ENCODE measurements at regions not wholly inside any gene's neighbourhood (a gene's known extent, or its start where the extent isn't known, plus 50 kb on each side); places are given as distances from the start of the nearest gene placed in this dataset.

GRCh38 chr1:88275259-88275862 is 408.7 kb upstream of the PKN2 start:
- no peak for DNase-seq

DNA sequence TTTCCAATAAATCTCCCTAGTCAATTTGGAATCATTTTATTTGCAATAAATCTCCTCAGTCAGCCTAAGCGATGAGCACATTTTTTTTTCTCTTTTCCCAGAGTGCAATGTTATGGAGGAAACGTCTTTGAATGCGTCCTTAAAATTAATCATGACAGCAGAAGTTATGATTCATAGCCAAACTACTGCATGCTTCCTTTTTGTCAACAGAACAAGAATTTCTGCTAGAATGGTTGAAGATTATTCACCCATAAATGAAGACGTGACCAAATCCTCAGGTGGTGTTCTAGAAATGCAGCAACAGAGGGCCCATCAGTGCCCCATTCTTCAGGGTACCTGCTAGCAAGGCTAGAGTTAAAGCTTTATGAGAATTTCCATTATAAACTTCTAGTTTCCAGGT is 407.9 kb upstream of the PKN2 start:
- no peak for DNase-seq

- DNase-seq = no peak
Observed at GRCh38 chr1:88284066-88284465, 400.0 kb upstream of the PKN2 start.

- DNase-seq = no peak
Observed at GRCh38 chr1:88284666-88285366, 399.3 kb upstream of the PKN2 start.

GRCh38 chr1:88286716-88287115 is 397.4 kb upstream of the PKN2 start:
- no peak for DNase-seq

- DNase-seq = no peak
Observed at GRCh38 chr1:88288571-88288970, 395.5 kb upstream of the PKN2 start.

DNA sequence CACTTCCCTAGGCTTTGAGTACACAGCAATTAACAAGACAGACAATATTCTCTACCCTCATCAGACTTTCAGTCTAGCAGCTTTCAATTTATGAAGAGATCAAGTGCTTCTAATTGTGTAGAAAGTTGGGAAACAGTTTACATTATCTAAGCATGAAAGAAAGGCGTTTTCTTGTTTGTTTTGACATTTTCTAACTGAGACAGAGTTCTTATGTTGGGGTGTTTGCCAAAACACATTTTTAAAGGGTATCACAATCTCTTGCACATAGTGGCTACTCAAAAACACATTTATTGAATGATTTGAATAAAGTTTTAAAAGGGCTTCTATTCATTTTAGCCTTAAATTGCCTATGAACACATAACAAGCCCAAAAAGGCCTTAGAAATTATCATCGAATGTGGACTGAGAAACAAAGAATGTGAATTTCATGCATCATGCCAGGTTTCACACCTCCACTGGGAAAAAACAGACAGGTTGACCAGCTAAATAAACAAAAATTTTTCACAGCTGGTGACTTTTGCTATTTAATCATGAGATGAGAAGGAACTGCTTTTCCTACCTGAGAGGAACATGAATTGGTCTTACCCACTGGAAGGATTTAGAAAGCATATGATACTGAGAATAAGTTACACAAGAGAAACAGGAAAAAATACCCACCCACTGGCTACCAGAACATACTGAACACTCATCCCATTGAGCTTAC is 394.5 kb upstream of the PKN2 start:
- DNase-seq = no peak

GRCh38 chr1:88291611-88292354 is 392.3 kb upstream of the PKN2 start:
- DNase-seq = no peak

GRCh38 chr1:88293691-88294190 is 390.3 kb upstream of the PKN2 start:
- DNase-seq = no peak

DNA sequence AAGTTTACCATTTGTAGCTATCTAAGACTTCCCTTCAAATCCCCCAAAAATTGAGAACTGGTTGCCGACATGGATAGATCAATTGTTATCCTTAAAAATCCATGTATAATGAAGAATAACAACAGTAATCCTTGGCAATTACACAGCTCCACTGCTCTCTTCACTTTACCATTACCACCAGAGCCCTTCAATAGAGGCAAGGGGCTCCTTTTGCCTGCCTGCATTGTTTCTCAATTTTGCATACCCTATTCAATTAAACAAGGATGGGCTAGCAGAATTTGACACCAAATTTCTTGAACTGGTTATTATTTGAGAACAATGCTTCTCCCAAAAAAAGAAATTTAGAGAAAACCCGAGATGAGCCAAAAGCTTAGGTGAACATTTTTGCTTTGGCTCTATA is 387.8 kb upstream of the PKN2 start:
- no peak for DNase-seq

DNA sequence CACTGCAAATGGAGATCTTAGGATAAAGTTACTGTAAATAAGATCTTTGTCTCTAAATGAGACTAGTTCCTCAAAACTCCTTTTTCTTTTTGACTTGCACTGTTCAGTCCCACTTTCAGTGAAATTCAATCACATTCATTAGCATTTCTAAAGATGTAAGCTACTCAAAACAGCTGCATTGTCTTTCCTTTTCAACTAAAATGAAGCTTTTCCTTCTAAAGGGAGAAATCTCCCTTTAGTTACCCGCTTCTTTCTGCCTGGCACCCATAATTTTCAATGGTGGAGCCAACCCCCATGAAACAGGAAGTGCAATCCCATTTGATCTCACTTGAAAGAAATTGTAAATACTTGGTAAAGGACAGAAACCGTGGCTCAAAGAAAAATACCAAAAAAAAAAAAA is 387.4 kb upstream of the PKN2 start:
- DNase-seq = no peak

- no peak for DNase-seq
Observed at GRCh38 chr1:88298506-88298905, 385.6 kb upstream of the PKN2 start.

GRCh38 chr1:88300752-88301263 is 383.3 kb upstream of the PKN2 start:
- DNase-seq = no peak

GRCh38 chr1:88302843-88303486 is 381.1 kb upstream of the PKN2 start:
- DNase-seq = peak; percentile 57 to 64

GRCh38 chr1:88311265-88311664 is 372.8 kb upstream of the PKN2 start:
- DNase-seq = no peak

- DNase-seq = no peak
Observed at GRCh38 chr1:88311907-88312306, 372.2 kb upstream of the PKN2 start.

DNA sequence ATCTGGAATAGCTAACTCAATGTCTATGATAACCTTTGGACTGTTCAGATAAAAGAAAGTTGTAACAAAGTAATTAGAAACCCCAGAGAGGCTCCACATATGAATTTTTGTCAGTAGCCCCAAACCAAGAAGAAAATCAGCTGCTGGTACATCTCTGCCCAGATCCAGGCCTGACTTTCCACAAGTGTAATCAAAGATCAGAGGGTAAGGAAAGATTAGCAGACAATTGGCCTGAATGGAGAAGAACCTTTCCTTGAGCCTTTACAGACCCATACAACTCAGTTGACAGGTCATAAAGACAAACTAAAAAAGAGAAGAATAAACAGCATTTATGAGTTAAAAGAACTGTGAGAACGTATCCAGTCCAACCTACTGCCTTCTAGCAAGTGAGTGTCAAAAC is 366.7 kb upstream of the PKN2 start:
- no peak for DNase-seq

- no peak for DNase-seq
Observed at GRCh38 chr1:88318740-88319139, 365.3 kb upstream of the PKN2 start.

- DNase-seq = no peak
Observed at GRCh38 chr1:88320291-88320690, 363.8 kb upstream of the PKN2 start.

GRCh38 chr1:88321706-88322105 is 362.4 kb upstream of the PKN2 start:
- DNase-seq = no peak

DNA sequence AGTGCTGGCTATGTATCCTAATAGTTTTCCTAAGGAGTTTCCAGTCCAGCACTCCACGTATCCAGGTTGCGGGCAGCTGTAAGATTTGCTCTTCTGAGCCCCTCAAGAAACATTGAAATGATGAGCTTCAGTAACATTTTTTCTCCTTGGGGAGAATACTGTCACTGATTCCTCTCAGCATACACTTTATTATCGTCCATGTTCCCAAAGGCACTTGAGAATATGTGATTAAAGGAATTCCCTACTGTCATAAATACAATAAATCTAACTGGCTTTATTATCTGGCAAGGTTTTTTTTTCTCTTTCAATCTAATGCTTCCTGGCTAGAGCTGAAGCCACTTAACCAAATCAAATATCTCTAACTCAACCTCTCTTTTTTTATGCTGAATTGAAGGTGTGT is 359.2 kb upstream of the PKN2 start:
- DNase-seq = no peak

DNA sequence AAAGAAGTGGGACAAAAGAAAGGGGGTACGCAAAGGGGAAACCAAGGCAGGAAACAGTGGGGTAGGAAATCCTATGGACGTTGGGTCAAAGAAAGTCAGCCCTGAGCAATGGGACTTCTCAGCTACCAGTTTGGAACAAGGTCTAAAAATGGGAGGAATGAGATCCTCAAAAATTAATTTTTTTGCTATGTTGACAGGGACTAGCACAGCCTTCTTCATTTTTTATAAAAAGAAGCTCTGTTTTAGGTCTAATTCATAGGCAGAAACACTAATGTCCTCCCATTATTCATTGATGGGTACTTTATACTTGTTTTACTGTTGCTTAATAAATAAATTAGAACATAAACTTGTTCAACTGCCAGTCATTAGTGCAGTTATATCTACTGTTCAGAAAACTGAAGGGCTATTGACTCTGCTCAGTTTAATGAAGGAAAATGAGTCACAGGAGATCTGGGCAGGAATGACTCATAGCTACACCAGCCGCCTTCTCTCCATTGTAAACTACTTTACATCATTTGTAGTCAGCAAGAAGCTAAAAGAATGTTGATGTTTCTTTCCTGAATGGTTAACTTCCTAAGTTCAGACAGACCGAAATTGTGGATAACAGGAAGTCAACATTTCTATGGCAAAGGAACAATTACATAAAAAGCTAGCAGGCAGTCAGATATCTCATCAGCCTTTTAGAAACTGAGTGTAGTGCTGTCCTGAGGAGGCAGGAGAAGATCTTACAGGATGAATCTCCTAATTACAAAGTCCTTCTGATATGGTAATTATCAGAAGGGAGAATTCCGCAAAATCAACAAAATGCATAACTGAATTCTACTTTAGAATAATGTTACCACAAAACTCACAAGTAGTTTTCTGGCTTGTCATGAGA is 356.4 kb upstream of the PKN2 start:
- peak; percentile 37 to 38 for DNase-seq
